Omental fat pad (tissue), 3 donors: ENCODE measurements at regions not wholly inside any gene's neighbourhood (a gene's known extent, or its start where the extent isn't known, plus 50 kb on each side); places are given as distances from the start of the nearest gene placed in this dataset.

ENCODE experiments used
- ATAC-seq: fragments of 150-250 bp; one replicate; pipeline ENCODE4 v1.9.1; 2016; ENCODE audit warnings: mild to moderate bottlenecking, moderate library complexity; ENCODE audit not compliant: low FRiP score
- DNase-seq: peaks from one replicate; pipeline ENCODE4 v3.0.0-alpha.2; 2019; ENCODE audit warnings: low spot score
- TF ChIP-seq, protein P1 (sequence below), 3 donors: fragments of 450-650 bp; IDR thresholded peaks; one replicate each; pipeline ENCODE4 v1.5.1; 2016 to 2017; ENCODE audit warnings: antibody characterized with exemption in 3 of 3, mild to moderate bottlenecking in 3 of 3, moderate library complexity in 2 of 3

DNA sequence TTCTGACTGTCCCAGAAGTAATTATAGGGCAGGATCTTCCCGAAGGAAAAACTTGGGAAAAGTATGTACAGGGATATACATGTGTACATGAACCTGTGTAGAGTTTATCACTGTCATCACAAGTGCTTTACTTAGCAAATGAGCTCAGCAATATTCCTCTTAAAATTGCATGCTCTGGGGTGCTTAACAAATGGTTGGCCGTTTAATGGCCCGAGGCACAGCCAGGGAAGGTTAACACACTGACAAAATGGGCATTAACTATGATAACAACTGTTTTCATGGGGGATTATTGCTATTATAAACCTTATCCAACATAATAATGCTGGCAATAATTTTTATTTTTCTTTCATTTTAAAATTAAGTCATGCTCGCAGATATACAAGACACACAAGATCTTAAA lies 459.3 kb downstream of the TUSC7 start:
- TF ChIP-seq, protein P1, sequence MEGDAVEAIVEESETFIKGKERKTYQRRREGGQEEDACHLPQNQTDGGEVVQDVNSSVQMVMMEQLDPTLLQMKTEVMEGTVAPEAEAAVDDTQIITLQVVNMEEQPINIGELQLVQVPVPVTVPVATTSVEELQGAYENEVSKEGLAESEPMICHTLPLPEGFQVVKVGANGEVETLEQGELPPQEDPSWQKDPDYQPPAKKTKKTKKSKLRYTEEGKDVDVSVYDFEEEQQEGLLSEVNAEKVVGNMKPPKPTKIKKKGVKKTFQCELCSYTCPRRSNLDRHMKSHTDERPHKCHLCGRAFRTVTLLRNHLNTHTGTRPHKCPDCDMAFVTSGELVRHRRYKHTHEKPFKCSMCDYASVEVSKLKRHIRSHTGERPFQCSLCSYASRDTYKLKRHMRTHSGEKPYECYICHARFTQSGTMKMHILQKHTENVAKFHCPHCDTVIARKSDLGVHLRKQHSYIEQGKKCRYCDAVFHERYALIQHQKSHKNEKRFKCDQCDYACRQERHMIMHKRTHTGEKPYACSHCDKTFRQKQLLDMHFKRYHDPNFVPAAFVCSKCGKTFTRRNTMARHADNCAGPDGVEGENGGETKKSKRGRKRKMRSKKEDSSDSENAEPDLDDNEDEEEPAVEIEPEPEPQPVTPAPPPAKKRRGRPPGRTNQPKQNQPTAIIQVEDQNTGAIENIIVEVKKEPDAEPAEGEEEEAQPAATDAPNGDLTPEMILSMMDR (IDR thresholded peaks at IDR 0.05): no peak
- ATAC-seq (no peak), DNase-seq (no peak)

DNA sequence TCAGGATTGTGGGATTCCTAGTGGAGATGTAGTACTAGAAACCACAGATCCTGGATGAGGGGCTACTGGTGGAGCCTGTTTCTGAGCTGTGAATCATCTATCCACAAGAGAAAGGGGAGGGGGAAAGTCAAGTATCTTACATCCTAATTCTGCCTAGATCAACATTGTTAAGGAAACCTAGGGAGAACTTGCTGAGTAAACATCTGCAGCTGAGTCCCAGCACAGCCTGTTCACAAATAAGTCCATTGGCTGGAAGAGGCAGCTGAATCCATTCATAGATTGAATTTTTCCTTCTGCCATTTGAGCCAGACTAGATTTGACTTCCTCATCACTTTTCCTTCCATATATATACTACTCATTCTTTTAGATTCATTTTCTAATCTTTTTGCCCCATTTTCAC lies 460.5 kb downstream of the TUSC7 start:
- DNase-seq (no peak), ATAC-seq (no peak)
- TF ChIP-seq, protein P1 (IDR thresholded peaks at IDR 0.05): no peak

DNA sequence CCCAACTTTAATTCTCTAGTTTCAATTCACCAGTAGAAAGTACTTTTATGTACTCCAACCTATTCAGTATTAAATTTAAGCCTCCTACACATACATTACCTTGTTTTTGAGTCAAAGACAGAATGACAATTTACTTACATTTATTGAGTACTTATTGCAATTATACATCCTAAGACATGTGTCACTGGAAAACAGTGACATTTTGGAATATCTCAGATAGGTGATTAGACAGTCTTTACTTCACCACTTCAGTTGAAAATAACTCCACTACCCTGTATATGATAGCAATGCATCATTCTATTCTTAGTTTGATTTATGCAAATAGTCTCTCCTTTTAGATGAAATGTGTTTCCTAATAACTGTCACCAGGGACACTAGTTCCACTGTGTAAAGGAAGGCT lies 461.5 kb downstream of the TUSC7 start:
- ATAC-seq (no peak), DNase-seq (no peak)
- TF ChIP-seq, protein P1 (IDR thresholded peaks at IDR 0.05): no peak

DNA sequence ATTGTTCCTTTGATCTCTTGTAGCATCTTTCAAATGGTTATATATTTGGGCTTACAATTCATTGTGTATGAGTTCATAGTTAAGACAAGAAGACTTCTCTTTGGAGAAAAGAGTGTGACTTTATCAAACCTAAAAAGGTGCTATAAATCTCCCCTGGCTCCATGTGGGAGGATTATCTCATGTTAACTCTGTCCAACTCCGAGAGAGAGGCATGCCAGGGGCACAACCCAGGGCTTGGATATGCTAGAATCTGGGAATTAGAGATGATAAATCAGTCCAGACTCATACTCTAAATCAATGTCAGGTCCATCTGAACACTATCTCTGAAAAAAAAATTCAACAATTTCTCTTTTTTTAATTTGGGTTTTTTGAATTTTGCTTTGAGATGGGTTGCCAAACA lies 462.8 kb downstream of the TUSC7 start:
- no peak for DNase-seq
- no peak for ATAC-seq
- TF ChIP-seq, protein P1 (IDR thresholded peaks at IDR 0.05): no peak

DNA sequence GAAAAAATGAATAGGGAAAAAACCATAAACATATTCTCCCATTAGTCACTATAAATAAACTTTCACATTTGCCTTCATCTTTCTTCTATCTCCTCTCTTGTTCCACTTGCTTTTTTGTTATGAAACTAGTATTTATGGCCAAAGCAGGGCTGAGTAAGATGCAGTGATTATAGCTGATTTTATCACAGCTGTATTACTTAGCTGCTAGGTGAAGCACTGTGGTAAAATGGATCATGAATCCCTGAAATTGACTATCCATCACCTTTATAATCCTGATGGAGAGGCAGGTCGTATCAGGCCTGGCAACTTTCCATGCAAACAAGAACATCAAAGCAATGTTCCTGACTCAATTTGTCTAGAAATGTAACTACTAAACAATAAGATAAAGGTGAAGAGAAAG lies 471.6 kb downstream of the TUSC7 start:
- ATAC-seq (no peak), DNase-seq (no peak)
- TF ChIP-seq, protein P1 (IDR thresholded peaks at IDR 0.05): no peak

DNA sequence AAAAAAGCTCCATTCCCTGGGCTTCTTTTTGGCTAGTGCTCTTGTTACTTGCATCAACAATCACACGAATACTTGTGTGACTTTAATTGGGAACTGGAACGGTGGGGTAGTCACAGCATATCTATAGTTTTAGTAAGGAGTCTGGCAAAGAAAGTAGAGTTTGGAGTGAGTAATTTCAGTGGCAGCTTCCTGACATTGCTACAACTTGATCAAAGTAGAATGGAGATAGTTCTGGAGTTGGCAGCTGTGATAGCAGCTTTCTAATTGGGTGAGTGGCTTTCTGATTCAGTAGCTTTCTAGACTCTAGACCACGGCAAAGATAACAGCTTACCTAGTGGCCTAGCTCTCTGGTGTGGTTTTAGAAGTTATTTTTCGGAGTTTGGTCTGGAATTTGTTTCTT lies 475.0 kb downstream of the TUSC7 start:
- ATAC-seq: no peak
- TF ChIP-seq, protein P1 (IDR thresholded peaks at IDR 0.05): no peak
- no peak for DNase-seq

DNA sequence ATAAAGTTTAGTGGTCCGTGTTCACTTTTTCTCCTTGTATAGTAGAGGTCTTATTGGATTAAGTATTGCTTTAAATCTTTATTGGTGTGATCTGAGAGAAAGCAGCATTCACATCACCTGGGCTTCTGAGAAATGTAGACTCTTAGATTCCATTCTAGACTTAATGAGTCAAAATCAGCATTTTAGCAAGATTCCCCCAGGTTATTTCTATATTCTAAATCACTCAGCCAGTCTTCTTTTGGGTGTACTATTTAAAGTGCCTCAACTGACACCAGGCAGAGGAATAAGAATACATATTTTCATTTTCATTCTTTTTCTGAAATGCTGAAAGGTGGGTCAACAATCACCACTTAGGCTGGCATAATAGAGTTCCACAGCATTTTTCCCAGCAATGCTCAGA lies 481.7 kb downstream of the TUSC7 start:
- DNase-seq: no peak

More for the DNA sequence above, 481.7 kb downstream of the TUSC7 start:
- TF ChIP-seq, protein P1 (IDR thresholded peaks at IDR 0.05): no peak
- no peak for ATAC-seq
